ENCODE measurements at regions not wholly inside any gene's neighbourhood (a gene's known extent, or its start where the extent isn't known, plus 50 kb on each side); places are given as distances from the start of the nearest gene placed in this dataset.
"Not testable (repeated sequence)": the region's sequence is repeated elsewhere in the genome, so short reads cannot be mapped to it uniquely, and the experiment has no call there.

DNA sequence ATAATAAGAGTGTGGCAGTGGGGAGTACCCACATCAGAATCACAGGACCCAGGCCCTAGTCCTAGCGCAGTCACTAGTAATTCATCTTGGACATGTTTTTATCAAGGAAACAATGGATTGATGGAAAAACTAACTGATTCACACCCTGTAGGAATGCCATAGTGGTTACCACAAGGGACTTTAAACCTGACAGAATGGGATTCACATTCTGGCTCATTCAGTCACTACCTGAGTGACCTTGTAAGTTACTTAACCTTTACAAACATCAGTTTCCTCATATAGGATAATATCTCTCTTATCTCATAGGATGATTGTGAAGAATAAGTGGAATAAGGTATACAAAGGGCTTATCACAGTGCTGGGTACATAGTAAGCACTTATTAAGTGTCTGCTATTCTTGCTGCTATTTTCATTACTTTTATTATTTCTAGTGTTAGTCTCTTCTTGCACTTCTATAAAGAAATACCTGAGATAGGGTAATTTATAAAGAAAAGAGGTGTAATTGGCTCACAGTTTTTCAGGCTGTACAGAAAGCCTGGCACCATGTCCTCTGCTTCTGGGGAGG lies 247.5 kb upstream of the KLF3 start:
- WGBS, 2 donors, result 96% methylated on average over 1 of the region's 1 CpG
- intact Hi-C loops (cut with DNase I), result no loop called here

DNA sequence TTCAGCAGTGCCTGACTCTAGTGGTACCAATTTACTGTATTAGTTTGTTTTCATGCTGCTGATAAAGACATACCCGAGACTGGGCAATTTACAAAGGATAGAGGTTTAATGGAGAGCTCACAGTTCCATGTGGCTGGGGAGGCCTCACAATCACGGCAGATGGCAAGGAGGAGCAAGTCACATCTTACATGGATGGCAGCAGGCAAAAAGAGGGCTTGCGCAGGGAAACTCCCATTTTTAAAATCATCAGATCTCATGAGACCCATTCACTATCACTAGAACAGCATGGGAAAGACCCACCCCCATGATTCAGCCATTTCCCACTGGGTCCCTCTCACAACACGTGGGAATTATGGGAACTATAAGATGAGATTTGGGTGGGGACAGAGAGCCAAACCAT lies 243.7 kb upstream of the KLF3 start:
- H3K4me3 ChIP-seq; H3K27ac ChIP-seq; H3K36me3 ChIP-seq; H3K27me3 ChIP-seq; ATAC-seq; intact Hi-C loops (cut with DNase I); DNase-seq: not testable (repeated sequence)
- Histone ChIP-seq H3K4me1 (peaks cover 0 to 13% (median 0%) of the 10 kb centered on the region in 9 donors), H3K9me3 (peaks cover 0 to 10% (median 0%) of the 10 kb centered on the region in 11 donors)
- 73 to 97% methylated on average over 4 of the region's 4 CpGs for WGBS, 2 donors

More for the DNA sequence above, 247.5 kb upstream of the KLF3 start:
- Histone ChIP-seq H3K4me1 (peaks cover 0 to 12% (median 0%) of the 10 kb centered on the region in 9 donors), H3K9me3 (peaks cover 0 to 10% (median 0%) of the 10 kb centered on the region in 11 donors), H3K36me3 (no peaks in the 10 kb centered on the region), H3K27ac (no peak overlapping the region), H3K27me3 (no peaks in the 10 kb centered on the region), H3K4me3 (no peak overlapping the region)
- ATAC-seq (no peak), DNase-seq (no peak)
- TF ChIP-seq, protein P1, sequence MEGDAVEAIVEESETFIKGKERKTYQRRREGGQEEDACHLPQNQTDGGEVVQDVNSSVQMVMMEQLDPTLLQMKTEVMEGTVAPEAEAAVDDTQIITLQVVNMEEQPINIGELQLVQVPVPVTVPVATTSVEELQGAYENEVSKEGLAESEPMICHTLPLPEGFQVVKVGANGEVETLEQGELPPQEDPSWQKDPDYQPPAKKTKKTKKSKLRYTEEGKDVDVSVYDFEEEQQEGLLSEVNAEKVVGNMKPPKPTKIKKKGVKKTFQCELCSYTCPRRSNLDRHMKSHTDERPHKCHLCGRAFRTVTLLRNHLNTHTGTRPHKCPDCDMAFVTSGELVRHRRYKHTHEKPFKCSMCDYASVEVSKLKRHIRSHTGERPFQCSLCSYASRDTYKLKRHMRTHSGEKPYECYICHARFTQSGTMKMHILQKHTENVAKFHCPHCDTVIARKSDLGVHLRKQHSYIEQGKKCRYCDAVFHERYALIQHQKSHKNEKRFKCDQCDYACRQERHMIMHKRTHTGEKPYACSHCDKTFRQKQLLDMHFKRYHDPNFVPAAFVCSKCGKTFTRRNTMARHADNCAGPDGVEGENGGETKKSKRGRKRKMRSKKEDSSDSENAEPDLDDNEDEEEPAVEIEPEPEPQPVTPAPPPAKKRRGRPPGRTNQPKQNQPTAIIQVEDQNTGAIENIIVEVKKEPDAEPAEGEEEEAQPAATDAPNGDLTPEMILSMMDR (IDR thresholded peaks at IDR 0.05), result no peak

DNA sequence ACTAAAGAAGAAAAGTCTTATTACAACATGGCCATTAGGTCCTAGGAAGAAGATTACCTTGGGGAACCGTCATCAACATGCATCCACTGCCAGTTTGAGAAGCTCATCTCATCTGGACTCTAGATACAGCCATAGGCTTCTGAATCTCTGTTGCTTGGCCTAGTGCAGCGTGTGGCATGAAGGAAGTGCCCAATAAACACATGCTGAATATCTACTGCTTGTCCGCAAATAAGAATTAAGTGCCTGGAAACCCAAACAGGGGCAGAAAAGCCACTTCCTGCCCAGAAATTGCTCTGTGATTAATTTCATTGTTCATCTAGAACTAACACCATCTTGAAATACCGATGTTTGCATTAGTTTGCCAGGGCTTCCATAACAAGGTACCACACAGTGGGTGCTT lies 241.1 kb upstream of the KLF3 start:
- peaks cover 0 to 10% (median 0%) of the 10 kb centered on the region in 11 donors for H3K9me3 ChIP-seq
- TF ChIP-seq, protein P1 (IDR thresholded peaks at IDR 0.05), result no peak
- no peaks in the 10 kb centered on the region for H3K27me3 ChIP-seq
- H3K4me1 ChIP-seq, result peaks cover 0 to 13% (median 0%) of the 10 kb centered on the region in 9 donors
- 91 to 94% methylated on average over 4 of the region's 4 CpGs for WGBS, 2 donors
- no peak overlapping the region for H3K27ac ChIP-seq
- intact Hi-C loops (cut with DNase I), result no loop called here
- ATAC-seq (no peak), DNase-seq (no peak)
- H3K4me3 ChIP-seq, result no peak overlapping the region
- no peaks in the 10 kb centered on the region for H3K36me3 ChIP-seq

DNA sequence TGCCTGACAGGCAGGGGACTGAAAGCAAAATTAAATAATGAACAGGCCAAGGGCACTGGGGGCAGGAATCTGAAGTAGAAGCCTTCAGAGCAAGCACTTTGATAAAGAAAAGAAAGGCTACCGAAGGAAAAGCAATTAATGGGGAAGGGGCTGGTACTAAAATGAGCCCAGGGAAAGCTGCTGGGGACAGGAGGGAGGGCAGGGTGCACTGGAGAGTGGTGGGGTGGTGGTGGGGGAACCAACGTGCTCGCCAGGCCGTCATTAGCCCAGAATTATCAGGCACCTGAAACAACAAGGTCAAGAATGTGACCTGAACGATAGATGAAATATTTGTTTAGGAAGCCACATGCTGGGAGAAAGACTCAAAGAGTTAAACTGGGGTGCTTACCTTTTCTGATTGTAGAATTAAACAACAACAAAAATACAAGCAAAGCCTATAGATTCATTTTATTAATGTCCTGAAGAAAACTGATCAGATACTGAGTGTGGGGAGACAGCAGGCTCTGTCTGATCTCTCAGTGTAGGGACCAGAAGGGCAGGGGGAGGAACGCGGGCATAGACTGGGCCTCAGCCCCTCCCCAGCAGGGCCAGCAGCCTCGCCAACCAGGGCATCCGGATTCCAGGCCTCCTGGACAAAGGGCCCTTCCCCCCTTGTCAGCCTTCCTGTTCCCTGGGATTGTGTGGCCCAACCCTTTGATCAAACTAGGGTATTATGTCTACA lies 239.7 kb upstream of the KLF3 start:
- peak in 6 of 8 donors; percentile 52 to 86 (median 64) for ATAC-seq
- TF ChIP-seq, protein P1 (IDR thresholded peaks at IDR 0.05), result no peak
- Histone ChIP-seq H3K9me3 (peaks cover 0 to 10% (median 0%) of the 10 kb centered on the region in 11 donors), H3K27ac (no peak overlapping the region), H3K4me1 (peaks cover 0 to 13% (median 0%) of the 10 kb centered on the region in 9 donors), H3K27me3 (no peaks in the 10 kb centered on the region), H3K36me3 (no peaks in the 10 kb centered on the region), H3K4me3 (no peak overlapping the region)
- 54 to 58% methylated on average over 9 of the region's 9 CpGs for WGBS, 2 donors
- intact Hi-C loops (cut with DNase I), result no loop called here
- DNase-seq, result peak; percentile 10 to 19

DNA sequence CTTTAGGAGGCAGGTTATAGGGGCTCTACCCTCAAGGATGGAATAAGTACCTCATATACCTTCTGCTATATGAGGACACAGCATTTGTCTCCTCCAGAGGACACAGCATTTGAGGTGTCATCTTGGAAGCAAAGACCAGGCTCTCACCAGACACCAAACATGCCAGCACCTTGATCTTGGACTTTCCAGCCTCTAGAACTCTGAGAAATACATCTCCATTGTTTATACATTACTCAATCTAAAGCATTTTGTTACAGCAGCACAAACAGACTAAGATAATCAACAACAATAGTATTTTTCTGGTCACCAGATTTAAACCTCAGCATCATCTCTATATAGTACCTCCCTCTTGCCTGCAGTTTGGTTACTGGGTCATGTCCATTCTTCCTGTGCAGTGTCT lies 237.5 kb upstream of the KLF3 start:
- no peak for DNase-seq
- no peaks in the 10 kb centered on the region for H3K36me3 ChIP-seq
- intact Hi-C loops (cut with DNase I), result no loop called here
- H3K4me3 ChIP-seq, result no peak overlapping the region
- no peak for ATAC-seq
- peaks cover 0 to 13% (median 0%) of the 10 kb centered on the region in 9 donors for H3K4me1 ChIP-seq
- H3K27me3 ChIP-seq, result no peaks in the 10 kb centered on the region
- H3K27ac ChIP-seq, result no peak overlapping the region
- TF ChIP-seq, protein P1 (IDR thresholded peaks at IDR 0.05), result no peak
- H3K9me3 ChIP-seq, result no peaks in the 10 kb centered on the region

Data from heart right ventricle (tissue), 16 donors.